Endothelial cell of hepatic sinusoid (primary cell): ENCODE measurements at regions not wholly inside any gene's neighbourhood (a gene's known extent, or its start where the extent isn't known, plus 50 kb on each side); places are given as distances from the start of the nearest gene placed in this dataset.
"Not testable (repeated sequence)": the region's sequence is repeated elsewhere in the genome, so short reads cannot be mapped to it uniquely, and the experiment has no call there.

Source experiments
- in situ Hi-C: cut with HindIII; loops from 2 replicates; pipeline ENCODE4 v1.10.0; 2017; ENCODE audit warnings: low sequenced_read_pairs

DNA sequence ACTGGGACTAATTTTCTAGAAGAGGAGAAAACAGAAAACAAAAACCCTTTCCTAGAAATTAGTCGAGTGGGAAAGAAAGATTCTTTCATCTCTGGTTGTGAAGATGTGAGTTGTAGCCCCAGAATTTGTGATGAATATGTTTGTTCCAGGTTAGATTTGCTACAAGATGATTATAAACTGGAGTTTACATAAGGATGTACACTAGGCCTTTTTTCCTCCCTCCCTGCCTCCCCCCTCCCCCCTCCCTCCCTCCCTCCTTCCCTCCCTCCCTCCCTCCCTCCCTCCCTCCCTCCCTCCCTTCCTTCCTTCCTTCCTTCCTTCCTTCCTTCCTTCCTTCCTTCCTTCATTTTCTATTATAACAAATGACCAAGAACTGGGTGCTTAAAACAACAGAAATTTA lies 1502.0 kb downstream of the SI start:
- in situ Hi-C loops: no loop called here

DNA sequence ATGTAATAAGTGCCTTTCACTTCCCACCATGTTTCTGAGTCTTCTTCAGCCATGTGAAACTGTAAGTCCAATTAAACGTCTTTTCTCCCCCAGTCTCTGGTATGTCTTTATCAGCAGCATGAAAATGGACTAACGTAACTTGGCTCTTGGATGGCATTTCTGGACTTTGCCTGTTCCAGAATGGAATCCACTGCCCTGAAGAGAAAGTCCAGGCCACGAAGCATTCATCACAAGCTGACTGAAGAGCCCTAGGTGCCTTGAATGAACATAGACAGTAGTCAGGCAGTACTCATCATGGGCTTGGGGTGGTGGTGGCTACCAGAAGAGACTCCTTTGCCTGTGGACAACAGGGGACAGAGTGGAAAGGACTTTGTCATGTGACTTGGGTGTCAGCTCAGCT lies 1505.0 kb downstream of the SI start:
- in situ Hi-C loops: no loop called here

DNA sequence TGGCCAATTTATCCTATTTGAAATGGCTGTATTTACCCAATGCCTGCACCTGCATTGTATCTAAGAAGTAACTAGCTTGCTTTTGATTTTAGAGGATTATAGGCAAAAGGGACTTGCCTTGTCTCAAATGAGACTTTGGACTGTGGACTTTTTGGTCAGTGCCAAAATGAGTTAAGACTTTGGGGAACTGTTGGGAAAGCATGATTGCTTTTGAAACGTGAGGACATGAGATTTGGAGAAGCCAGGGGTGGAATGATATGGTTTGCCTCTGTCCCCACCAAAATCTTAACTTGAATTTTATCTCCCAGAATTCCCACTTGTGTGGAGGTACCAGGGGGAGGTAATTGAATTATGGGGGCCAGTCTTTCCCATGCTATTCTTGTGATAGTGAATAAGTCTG lies 1505.4 kb downstream of the SI start:
- in situ Hi-C loops: no loop called here

DNA sequence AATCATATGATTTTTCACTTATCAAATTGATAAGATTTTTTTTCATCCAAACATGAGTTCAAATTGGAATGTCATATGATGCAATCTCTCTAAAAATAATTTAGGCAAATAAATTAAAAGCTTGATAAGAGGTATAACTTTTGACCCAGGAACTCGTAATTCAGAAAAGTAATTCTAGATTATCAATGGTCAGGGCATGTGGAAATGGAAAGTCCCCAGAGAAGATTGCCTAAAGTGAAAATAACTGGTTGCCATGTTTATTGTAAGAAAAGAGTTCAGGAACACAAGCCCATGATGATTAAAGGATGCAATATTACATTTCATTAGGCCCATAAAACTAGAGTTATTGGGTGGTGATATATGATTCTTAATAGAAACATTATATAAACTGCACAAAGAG lies 1514.8 kb downstream of the SI start:
- in situ Hi-C loops: no loop called here

DNA sequence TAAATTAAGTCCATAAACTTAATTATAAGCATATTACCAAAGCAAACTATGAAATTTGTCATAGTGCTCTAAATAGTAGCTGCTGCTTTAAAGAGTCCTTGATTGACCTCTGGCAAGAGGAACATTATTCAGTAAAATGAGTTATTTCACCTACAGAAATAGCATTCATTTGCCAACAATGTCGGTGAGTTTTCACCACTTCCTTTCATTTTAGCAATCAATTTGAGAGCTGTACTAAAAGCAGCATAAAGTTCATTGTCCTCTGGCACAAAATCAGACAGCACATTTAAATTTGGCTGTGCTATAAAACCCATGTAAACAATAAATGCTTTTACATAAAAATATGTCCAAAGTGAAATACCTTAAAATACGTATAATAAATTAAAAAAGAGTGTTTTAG lies 1515.7 kb downstream of the SI start:
- in situ Hi-C loops: no loop called here

DNA sequence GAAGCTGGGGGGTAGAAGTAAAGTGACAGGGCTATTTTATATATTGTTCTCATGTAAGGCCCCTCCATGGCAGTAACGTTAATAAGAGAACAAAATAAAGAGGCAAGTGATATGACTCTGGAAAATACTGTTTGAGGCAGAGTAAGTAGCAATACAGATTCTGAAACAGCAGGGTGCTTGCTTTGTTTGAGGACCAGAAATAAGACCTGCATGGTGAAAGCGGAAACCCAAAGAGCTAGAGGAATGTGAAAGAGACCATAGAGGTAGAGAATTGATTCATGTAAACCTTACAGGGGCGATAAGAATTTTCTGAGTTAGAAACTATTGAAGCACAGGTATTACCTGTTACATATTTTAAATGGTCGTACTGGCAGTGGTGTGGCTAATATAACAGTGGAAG lies 1517.1 kb downstream of the SI start:
- in situ Hi-C loops: no loop called here

DNA sequence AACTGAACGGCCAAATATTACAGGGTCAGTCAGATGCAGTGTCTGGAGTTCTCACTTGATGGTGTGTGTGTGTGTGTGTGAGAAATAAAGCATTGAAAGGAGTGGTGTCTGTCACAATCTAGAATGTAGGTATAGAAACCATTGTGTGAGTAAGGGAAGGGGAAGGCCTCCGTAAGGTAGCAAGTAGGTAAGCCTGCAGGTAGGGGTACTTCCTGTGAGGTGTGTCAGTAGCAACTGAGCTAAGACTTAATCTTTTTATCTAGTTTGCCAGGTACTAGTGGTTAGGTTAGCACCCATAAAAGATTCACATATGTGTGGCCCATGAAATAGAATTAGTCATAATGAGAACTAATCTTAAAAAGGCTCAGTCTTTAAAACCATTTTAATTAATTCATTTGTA lies 1517.8 kb downstream of the SI start:
- in situ Hi-C loops: no loop called here

DNA sequence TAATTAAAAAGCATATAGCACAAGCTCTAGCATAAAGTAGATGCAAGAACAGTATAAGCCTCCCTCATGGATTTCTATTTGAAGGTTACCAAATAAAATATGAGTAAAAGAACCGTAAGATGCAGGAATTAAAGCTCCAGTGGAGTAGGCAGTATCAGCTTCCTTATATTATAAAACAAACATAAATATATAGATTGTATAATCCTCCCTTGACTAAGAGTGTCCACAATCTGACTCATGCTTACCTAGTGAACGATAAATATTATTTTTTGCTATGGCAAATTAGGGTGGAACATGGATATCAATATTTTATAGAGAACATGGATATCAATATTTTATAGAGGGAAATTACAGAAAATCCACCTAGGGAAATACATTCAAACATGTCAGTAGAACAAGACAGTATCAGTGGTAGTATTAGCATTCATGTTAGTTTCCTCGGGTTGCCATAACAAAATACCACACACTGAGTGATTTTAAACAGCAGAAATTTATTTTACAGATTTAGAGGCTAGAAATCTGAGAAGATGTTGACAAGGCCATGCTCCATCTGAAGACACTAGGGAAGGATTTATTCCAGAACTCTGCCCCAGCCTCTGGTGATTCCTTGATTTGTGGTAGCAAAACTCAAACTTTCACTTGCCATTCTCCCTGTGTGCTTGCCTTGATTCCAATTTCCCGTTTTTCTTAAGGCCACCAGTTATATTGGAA lies 1521.3 kb downstream of the SI start:
- in situ Hi-C loops: no loop called here

DNA sequence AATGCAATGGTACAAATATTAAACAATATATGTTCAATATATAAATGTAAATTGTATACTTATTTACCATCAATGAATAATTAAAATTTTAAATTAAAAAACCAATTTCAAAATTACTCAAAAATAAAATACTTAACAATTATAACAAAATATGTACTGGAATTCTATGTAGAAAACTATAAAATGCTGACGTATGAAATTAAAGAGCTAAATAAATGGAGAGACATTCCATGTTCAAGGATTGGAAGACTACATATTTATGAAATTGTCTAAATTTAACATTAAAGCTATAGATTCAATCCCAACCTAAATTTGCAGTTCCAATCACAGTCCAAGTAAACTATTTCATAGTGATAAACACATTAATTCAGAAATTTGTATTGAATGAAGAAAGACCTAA lies 1522.4 kb downstream of the SI start:
- in situ Hi-C loops: no loop called here

DNA sequence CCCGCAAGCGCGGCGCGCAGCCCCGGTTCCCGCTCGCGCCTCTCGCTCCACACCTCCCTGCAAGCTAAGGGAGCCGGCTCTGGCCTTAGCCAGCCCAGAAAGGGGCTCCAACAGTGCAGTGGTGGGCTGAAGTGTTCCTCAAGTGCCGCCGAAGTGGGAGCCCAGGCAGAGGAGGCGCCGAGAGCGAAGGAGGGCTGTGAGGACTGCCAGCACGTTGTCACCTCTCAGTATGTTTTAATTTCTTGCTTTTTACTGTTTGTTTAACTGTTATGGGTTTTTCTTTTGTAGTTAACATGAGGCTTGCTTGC lies 1525.7 kb downstream of the SI start:
- in situ Hi-C loops: no loop called here

DNA sequence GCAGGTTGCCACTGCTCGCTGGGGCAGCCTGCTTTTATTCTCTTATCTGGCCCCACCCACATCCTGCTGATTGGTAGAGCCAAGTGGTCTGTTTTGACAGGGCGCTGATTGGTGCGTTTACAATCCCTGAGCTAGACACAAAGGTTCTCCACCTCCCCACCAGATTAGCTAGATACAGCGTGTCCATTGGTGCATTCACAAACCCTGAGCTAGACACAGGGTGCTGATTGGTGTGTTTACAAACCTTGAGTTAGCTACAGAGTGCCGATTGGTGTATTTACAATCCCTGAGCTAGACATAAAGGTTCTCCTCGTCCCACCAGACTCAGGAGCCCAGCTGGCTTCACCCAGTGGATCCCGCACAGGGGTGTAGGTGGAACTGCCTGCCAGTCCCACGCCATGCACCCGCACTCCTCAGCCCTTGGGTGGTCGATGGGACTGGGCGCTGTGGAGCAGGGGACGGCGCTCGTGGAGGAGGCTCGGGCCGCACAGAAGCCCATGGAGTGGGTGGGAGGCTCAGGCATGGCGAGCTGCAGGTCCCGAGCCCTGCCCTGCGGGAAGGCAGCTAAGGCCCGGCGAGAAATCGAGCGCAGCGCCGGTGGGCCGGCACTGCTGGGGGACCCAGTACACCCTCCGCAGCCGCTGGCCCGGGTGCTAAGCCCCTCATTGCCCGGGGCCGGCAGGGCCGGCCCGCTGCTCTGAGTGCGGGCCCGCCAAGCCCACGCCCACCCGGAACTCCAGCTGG lies 1526.2 kb downstream of the SI start:
- in situ Hi-C loops: not testable (repeated sequence)

DNA sequence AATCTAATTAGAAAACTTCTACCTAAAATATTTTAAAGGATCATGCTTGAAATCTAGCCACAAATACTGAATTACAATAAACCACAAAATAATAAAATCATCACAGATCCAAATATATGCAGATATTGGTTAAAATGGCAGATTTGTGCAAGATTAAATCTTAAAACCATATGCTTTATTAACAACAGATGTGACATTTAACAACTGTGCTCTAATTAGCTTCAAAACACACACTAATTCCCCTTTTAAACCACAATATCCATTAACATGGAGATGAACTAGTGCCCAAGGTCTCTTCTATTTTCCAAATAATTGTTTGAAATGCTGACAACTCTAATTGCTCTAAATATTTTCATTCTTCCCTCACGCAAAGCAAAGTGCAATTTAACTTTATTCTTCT lies 1530.3 kb downstream of the SI start:
- in situ Hi-C loops: no loop called here

DNA sequence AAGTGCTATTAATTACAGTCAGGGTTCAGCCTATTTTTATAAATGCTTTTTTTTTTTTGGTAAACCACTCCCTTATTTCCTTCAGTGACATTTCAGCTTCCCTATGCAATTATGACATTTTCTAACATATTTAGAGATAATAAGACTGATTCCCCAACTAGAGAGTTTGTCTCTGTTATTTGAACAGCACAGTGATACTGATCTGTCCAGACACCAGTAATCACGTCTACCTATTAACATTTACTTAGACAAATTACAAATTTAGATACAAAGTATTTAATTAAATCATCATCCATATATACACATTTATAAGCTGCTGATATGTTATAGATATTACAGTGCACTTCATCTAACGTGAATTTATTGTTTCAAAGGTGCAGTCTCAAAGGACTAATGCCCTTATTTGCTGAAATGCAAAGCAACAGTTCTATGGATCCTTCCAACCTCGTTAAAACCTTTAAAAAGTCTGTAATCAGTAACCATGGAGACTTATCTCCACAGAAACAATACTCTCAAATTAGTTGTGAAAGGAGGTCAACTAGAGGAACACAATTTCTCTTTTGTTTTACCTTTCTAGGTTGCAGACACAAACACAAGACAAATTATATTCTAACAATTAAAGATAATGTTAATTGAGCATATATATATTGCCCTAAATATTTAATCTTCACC lies 1531.1 kb downstream of the SI start:
- in situ Hi-C loops: no loop called here

DNA sequence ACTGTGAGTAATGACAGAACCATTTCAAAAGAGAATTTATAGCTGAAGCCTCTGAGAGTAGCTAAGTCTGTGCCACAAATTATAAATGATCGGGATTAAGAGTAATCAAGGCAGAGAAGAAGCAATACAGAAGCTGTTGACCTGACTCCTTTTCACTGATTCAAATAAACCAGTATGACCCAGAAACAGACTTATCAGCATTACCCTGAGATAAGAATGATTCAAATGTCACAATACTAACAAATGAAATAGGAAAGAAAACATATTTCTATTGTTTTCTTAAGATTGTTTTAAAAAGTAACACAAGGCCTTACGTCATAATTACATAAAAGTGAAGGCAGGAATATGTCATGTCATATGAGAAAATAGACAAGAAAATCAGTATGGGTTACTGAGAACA lies 1534.6 kb downstream of the SI start:
- in situ Hi-C loops: no loop called here

DNA sequence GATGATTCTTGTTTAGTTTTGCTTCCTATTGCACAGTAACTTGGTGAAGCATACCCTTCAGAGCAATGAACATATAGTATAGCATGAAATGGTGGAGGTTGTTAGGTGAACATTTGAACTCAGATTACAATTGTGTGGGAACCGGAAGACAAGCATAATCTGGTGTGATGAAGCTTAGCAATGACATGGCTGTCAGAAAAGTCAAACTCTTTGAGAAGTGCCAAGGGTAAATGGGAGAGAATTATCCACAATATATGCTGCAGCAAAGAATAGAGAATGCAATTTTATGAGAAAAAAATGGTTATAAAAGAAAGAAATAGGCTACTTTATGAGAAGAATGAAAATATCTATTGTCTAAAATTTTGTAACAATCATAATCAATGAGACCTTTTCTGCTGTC lies 1536.7 kb downstream of the SI start:
- in situ Hi-C loops: no loop called here

DNA sequence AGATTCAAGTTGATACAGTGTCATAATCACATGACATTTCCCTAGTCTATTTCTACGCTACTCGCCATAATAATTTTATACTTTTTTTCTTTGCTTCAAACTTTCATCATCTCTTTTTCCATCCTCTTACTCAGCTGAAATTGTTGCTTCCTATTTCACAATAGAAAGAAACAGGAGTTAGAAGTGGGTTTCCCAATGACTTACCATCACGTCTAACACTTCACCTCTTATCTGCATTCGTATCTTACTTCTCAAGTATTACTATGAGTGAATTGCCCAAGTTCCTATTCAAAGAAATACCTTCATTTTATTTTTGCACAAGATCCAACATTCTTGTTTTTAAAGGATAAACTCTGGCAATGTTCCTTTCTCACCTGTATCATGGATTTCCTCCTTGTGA lies 1539.9 kb downstream of the SI start:
- in situ Hi-C loops: no loop called here

DNA sequence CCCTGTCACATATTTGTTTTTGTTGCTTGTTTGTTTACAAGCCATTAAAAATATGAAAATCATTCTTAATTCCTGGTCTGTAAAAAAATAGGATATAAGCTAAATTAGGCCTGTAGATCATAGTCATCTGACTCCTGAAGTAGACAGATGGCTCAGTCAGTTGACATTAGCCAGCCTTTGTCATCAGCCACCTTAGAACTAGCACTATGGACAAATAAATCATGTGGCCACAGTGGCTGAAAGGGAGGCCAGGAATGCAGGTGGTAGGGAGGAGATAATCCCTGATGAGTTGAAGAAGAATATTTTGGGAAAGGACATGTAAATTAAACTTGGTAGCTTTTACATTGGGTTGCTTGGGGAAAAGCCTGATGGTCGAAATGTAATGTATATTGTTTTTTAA lies 1544.9 kb downstream of the SI start:
- in situ Hi-C loops: no loop called here

DNA sequence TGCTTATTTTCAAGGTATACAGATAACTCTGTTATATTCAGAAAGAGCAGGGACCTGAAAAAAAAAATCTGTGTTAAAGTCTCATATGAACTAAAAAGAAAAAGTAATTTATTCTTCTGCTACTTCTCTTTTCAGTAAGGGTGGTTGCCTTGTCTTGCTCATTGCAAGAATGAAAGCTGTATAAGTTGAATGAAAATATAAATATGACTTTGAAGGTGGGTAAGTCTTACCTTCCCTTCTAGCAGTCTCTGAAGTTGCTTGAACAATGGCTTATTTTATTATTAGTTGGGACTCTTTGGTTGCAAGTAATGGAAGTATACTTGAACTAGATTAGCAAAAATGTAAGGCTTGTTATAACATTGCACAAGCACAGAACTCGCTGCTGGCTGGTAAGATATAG lies 1554.9 kb downstream of the SI start:
- in situ Hi-C loops: no loop called here

DNA sequence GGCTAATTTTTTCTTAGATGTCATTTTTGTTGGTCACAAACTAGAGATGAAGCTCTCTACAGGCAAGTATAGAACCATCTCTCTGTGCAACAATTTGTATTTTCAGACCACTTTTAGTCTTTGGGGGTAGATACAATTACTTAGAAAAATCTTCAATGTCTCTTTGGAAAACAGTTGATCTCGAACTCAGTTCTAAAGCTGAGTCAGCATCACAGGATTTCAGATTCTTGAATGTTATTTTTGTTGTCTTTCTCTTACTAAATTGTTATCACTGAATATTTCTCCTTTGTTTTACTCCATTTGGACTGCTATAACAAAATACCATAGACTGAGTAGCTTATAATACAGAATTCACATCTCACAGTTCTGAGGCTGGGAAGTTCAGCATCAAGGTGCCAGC lies 1557.0 kb downstream of the SI start:
- in situ Hi-C loops: no loop called here

DNA sequence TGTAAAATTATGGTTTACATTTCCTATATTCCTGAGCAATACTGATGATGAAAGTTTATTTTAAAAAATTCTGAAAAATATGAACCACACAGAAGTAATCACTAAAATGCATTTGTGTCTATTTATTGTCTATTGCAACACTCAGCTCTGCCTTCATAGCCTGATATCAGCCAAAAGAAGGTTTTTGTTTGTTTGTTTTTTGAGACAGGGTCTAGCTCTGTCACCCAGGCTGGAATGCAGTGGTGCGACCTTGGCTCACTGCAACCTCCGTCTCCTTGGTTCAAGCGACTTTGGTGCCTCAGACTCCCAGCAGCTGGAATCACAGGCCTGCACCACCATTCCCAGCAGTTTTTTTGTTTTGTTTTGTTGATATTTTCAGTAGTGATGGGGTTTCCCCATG lies 1560.2 kb downstream of the SI start:
- in situ Hi-C loops: no loop called here

DNA sequence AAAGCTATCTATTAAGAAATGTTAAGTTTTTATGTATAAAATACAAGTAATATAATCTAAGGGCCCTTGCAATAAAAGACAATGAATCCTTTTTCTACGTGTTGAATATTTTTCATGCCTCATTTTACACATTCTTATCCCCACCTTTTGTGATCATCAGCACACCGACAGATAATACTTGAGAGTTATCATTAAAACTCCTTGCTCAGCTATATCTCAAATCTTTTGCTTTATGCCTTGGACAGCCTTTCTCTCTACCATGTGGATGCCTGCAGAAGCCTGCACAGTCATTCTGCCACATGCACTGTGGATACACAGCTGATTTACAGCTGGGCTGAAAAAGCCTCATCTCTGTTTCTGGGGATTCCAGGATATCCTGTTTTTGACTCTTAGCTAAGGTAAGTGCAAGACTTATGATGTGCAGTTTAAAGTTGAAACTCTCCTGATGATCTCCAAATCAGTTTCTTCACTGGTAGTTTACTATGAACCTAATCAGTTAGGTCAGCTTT lies 1565.1 kb downstream of the SI start:
- in situ Hi-C loops: no loop called here

DNA sequence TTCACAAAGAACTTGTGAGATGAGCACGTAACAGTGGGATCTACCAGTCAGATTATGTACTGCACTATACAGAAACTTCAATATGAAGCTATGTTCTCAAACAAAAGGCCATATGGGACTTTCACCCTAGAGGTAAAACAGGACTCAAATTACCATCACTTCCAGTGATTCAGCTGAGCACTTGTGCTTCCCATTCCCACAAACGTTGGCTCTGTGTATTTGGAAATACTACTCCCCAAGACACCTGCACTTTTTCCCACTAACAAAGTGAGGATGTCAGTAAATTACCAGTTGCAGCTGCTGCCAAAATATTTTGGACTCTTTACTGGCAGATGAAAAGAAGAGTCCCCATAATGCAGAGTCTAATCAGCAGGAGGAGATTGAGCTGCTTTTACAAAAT lies 1570.1 kb downstream of the SI start:
- in situ Hi-C loops: no loop called here
